ENCODE measurements at regions not wholly inside any gene's neighbourhood (a gene's known extent, or its start where the extent isn't known, plus 50 kb on each side); places are given as distances from the start of the nearest gene placed in this dataset.

DNA sequence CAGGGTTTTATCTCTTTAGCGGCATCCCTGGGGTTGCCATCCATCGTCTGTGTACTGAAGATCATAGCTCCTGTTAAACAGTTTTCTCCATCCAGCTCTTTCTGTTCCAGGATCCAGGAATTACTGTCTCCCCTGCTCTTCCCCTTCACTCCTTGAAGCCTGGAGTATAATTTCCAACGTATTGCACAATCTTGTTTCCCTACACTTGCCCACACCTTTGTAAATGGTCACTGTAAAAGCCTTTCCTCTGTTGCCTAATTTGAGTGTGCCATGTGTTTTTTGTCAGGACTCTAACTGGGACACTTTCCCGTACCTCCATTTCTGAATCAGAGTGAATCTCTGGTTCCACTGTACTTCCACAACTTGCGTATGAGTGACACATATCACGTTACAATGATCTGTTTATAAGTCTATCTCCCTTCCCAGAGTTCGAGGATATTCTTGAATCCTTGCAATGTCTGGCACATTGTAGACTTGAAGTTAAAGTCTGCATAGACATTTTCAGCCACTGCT is 199.6 kb upstream of the SNX7 start:
- no peak overlapping the region for H3K4me3 ChIP-seq (ENCODE audit: low read length)
- TF ChIP-seq ZNF274 (IDR thresholded peaks at IDR 0.05; ENCODE audit: low read depth, low read length): no peak

DNA sequence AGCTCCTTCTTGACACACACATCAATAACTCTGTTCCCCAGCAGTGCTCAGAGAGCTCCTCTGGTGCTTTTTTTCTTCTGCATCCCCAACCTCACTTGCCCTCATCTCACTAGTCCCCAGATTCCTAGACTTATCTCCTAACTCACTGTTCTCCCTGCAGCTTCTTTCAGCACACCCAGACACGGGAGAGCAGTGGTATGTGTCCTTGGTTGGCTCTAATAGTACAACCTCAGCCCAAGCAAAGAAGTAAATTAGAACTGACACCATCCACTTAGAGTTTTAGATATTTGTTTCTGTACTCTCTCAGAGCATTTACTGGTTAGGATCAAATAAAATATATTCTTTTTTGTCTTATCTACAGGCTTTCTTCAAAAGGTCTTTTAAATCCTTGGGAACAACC is 201.4 kb upstream of the SNX7 start:
- no peak for TF ChIP-seq ZNF274 (IDR thresholded peaks at IDR 0.05; ENCODE audit: low read depth, low read length)
- H3K4me3 ChIP-seq (ENCODE audit: low read length): no peak overlapping the region

DNA sequence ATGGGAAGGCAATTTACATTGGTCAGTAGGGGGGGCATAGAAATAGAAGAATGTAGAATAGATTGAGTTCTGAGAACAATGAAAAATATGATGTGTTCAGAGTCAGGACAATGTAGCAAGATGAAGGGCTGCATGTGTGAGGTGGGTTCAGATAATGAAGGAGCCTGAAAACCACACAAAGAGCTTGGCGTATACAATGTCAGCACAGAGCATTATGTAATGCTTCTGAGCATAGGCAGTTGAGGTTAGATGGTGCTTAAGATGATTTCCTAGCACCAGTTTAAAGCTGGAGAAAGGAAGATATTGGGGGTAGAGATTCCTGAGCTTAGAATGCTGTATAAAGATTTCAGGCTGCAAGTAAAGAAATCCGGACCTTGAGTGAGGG is 202.0 kb upstream of the SNX7 start:
- no peak for TF ChIP-seq ZNF274 (IDR thresholded peaks at IDR 0.05; ENCODE audit: low read depth, low read length)
- H3K4me3 ChIP-seq (ENCODE audit: low read length): no peak overlapping the region

DNA sequence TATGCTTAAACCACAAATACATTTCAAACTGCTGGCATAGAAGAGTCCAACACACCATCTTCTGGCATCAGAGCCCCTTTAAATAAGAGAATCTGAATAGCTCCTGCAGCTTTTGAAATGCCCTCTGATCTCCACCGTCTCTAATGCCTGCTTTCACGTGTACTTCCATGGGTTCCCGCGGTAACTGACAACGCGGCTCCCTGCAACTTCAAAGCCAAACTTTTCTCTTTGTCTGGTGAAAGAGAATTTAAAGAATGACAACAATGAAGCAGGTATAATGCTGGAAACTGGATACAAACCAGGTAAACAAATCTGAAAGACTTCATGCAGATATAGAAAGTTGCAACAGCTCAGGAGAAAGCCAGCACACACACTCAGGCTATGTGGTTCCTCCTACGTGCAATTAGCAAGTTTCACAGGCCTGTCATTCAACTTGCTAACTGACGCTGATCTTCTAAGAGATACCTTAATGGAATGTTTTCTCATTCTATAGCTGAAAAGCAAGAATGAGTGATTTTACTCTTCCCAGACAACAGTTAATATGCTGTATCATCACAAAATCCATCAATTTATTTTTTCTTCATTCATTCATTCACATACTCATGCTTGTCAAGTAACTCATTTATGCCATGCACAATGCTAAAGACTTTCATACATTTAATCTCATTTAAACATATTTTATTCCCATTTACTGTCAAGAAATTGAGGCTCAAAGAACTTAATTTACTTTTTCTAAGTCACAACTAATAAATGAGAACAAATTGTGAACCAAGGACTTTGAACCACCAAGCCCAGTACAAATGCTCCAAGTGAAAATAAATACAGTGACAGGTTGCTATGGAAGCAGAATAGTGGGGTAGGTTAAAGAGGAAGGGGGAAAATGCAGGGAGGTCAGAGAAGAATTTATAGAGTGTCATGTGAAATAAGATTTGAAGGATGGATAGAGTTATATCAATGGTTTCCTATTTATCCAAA is 202.7 kb upstream of the SNX7 start:
- H3K4me3 ChIP-seq (ENCODE audit: low read length): no peak overlapping the region
- no peak for TF ChIP-seq ZNF274 (IDR thresholded peaks at IDR 0.05; ENCODE audit: low read depth, low read length)

DNA sequence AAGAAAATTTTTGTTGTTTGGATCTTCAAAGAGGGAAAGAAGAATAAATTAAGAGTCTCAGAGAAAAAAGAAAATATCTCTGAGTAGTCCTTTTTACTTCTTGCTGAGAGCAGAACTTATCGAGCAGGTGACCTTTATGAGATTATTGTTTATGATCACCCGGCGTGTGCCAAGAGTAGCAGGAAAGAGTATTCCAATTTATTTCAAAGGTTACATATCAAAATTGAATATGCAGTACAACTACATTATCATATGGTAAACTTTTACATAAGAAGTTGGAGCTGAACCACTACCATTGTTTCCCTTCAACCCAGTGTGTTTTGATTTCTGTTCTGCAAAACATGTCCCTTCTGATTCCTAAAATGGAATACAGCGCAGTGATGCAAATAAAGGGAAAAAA is 204.3 kb upstream of the SNX7 start:
- TF ChIP-seq ZNF274 (IDR thresholded peaks at IDR 0.05; ENCODE audit: low read depth, low read length): no peak

DNA sequence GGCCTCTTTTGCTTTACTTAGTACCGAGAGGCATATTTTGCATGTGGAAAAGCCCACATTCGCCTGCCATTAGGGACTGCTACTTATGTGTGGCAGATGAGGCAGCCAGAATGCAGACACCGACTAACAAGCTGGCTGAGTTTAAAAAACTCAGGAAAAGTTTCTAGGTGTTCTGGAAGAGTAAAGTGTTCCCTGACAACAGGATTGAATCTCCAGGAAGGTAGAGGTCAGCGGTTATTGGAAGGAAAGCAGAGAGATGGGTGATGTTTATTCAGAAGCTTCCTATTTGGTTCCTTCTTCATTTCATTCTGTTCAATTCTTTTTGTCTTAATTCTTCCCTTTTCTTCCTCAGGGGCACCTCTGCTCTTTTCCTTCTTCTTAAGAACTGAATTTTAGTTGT is 206.9 kb upstream of the SNX7 start:
- H3K4me3 ChIP-seq (ENCODE audit: low read length): no peak overlapping the region
- TF ChIP-seq ZNF274 (IDR thresholded peaks at IDR 0.05; ENCODE audit: low read depth, low read length): no peak

More for the DNA sequence above, 204.3 kb upstream of the SNX7 start:
- no peak overlapping the region for H3K4me3 ChIP-seq (ENCODE audit: low read length)

DNA sequence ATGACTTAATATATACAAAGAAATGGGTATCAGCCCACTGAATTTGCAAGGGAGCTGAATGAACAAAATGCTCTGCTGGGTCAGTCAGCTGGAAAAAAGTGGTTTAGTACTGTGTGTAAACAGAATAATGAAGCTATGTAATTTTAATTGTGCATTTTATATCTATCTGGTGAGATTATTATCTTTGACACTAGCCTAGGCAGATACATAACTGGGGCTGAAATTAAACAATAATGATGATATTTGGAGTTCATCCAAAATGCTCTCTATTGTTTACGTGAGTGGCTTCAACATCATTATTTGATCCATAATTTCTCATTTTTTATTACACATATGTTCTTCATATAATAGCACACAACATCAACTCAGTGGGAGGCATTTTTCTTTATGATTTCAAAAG is 208.5 kb upstream of the SNX7 start:
- no peak overlapping the region for H3K4me3 ChIP-seq (ENCODE audit: low read length)
- TF ChIP-seq ZNF274 (IDR thresholded peaks at IDR 0.05; ENCODE audit: low read depth, low read length): no peak

DNA sequence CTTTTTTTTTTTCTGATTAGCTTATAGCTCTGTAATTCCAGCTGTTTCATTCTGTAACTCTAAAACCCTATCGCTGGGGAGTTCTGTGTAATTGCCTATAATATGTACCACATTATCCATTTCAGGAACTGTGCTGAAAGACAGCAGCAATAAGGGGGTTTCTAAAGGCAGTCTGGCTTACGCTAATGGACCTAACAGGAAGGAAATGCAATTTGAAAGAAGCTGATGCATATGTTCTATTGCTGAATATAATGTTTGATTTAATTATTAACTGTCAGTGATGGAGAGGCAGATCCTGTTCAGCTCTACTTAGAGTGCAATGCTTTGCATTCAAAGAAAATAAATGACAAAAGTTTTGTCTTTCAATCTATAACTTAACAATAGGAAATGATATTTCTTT is 209.4 kb upstream of the SNX7 start:
- no peak for TF ChIP-seq ZNF274 (IDR thresholded peaks at IDR 0.05; ENCODE audit: low read depth, low read length)
- H3K4me3 ChIP-seq (ENCODE audit: low read length): no peak overlapping the region

DNA sequence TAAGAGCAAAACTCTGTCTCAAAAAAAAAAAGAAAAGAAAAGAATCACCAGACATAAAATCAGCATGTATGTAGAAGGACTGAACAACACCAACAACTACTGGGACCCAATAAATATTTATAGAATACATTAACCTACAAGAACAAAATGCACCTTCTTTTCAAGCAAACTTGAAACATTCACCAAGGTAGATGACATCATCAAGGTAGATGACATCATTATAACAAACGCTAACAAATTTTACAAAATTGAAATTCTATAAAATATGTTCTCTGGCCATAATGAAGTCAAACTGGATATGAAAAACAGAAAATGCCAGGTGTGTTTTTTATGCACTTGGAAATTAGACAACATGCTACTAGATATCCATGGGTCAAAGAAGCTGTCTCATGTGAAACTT is 220.2 kb upstream of the SNX7 start:
- H3K4me3 ChIP-seq (ENCODE audit: low read length): no peak overlapping the region
- no peak for TF ChIP-seq ZNF274 (IDR thresholded peaks at IDR 0.05; ENCODE audit: low read depth, low read length)

DNA sequence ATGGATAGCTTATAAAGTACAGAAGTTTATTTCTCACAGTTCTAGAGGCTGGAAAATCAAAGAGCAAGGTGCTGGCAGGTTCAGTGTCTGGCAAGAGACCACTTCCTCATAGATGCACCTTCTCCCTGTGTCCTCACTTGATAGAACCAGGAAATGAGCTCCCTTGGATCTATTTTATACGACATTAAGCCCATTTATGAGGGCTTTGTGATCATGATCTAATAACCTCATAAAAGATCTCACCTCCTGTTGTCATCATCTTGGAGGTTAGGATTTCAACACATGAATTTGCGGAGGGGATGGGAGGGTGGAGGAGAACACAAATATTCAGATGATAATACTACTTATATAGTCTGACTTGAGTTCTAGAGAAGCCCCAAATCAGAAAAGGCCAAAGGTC is 222.1 kb upstream of the SNX7 start:
- H3K4me3 ChIP-seq (ENCODE audit: low read length): no peak overlapping the region
- TF ChIP-seq ZNF274 (IDR thresholded peaks at IDR 0.05; ENCODE audit: low read depth, low read length): no peak

DNA sequence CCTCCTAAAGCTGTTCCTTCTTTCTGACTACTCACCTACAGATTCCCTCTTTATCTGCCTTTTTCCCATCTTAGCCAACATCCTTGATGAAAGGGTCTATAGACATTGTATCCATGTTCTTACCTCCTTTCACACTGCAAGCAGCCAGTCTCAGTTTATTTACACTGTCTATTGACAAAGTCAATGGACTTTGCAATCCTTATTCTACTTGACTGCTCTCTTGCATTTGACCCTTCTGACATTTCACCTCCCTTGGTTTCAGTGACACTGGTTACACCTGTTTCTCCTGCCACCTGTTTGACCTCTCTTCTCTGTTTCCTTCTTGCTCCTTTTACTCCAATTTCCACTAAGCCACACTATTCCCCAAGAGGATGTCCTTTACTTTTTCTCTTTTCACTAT is 224.0 kb upstream of the SNX7 start:
- TF ChIP-seq ZNF274 (IDR thresholded peaks at IDR 0.05; ENCODE audit: low read depth, low read length): no peak

DNA sequence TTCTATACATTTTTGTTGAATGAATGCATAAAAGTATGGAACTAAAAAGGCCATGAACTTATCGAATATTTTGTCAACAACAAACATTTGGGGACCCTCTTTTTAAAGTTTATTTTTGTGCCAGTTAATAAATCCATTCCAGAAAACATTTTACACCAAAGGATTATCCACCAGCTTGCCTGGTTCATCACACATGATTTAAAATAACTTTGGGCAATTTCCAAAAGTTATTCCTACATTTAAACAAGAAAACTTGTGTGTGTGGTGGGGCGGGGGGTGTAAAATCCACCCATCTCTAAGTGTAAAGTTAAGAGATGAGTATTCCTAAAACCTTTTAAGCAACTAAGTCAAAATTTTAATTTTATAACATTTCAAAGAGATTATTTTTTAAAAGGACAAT is 224.5 kb upstream of the SNX7 start:
- H3K4me3 ChIP-seq (ENCODE audit: low read length): no peak overlapping the region
- no peak for TF ChIP-seq ZNF274 (IDR thresholded peaks at IDR 0.05; ENCODE audit: low read depth, low read length)

More for the DNA sequence above, 224.0 kb upstream of the SNX7 start:
- H3K4me3 ChIP-seq (ENCODE audit: low read length): no peak overlapping the region

DNA sequence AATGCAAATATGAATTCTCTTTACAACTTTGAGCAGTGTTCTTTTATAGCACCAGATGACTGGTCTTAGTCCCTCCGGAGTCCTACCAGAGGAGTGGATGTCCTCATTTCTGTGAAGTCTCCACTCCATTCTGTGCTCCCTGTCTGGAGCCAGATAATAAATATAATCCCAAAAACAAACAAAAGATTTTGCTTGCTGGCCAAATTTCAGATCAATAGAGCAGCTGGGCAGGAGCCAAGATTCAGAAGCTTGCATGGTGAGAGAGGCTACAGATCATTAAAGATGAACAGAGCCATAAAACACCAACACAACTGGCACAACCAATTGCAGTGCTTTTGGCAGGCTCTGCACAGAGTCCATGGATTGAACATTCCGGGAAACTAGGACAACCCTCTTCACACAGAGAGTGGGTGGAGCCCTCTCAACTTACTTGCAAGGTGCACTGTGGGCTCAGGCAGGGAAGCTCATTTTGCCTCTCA is 231.5 kb upstream of the SNX7 start:
- TF ChIP-seq ZNF274 (IDR thresholded peaks at IDR 0.05; ENCODE audit: low read depth, low read length): no peak
- no peak overlapping the region for H3K4me3 ChIP-seq (ENCODE audit: low read length)

DNA sequence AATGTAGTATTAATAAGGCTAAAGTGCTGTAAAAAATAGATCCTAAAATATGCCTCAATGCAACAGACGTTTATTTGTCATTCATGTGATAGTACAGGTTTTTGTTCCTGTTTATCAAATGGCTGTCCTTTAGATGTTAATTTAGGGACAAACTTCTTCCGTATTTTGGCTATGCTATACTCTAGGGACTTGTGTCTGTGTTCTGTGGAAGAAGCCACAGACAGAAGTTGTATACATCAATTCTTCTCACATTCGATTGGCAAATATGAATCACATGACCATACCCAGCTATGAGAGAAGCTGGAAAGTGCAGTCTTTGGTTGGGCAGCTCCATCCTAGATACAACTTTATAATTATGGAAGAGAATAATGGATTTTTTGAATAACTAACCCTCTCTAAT is 232.7 kb upstream of the SNX7 start:
- H3K4me3 ChIP-seq (ENCODE audit: low read length): no peak overlapping the region
- no peak for TF ChIP-seq ZNF274 (IDR thresholded peaks at IDR 0.05; ENCODE audit: low read depth, low read length)

DNA sequence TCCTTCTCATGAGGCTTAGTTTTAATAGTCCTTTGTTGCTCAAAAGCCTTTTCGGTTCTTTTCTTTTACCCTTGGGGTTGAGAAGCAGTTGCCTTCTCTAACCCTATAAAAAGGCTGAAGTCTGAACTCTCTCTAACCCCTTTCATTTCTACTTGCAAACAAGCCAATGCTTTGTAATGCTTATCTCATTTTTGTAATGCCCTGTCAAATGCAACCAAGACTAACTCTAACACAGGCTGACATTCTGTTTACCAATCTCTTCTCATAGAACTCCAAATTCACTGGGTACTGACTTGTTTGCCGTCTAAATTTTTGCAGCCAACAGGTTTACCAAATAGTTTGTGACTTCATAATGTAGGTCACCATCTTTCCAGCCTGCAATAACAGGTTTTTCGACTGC is 233.9 kb upstream of the SNX7 start:
- H3K4me3 ChIP-seq (ENCODE audit: low read length): no peak overlapping the region
- no peak for TF ChIP-seq ZNF274 (IDR thresholded peaks at IDR 0.05; ENCODE audit: low read depth, low read length)
